GM12892 (cell line): ENCODE measurements at regions not wholly inside any gene's neighbourhood (a gene's known extent, or its start where the extent isn't known, plus 50 kb on each side); places are given as distances from the start of the nearest gene placed in this dataset.

Experiments
- POLR2A ChIP-seq: IDR thresholded peaks from 2 replicates; pipeline ENCODE4 v1.6.1; 2011; ENCODE audit warnings: low read depth, low read length, control low read depth
- POLR2AphosphoS5 ChIP-seq: IDR thresholded peaks from 2 replicates; pipeline ENCODE4 v1.6.1; 2011; ENCODE audit warnings: low read depth, low read length, control low read depth
- TAF1 ChIP-seq: IDR thresholded peaks from 2 replicates; pipeline ENCODE4 v1.6.1; 2011; ENCODE audit warnings: low read depth, mild to moderate bottlenecking, control low read depth, low read length, borderline replicate concordance

GRCh38 chr18:59837586-59837985 lies 62.2 kb upstream of the PMAIP1 start:
- TF ChIP-seq TAF1 = no peak
- TF ChIP-seq POLR2A = no peak
- no peak for TF ChIP-seq POLR2AphosphoS5
